A549 (cell line): ENCODE measurements at regions not wholly inside any gene's neighbourhood (a gene's known extent, or its start where the extent isn't known, plus 50 kb on each side); places are given as distances from the start of the nearest gene placed in this dataset.

Experiments used
- ATAC-seq, 2 experiments: fragments of 200-7000 bp in 1 of 2; fragments of >200 bp in 1 of 2; cut with Nextera tagmentation in 1 of 2; cut with Tn5 transposase in 1 of 2; 3 replicates each; pipeline versions ENCODE4 v1.8.0 to v1.9.1; 2018 to 2020; ENCODE audit warnings: mild to moderate bottlenecking in 1 of 2, moderate library complexity in 1 of 2
- CTCF ChIA-PET: fragments of 300-600 bp; sonication (Branson Sonifier 250); formaldehyde crosslinking; extraction: SDS; loops from one replicate; lab custom pipeline; 2021; ENCODE audit warnings: antibody characterized with exemption, inconsistent platforms; lab: Yijun Ruan, JAX
- POLR2A ChIA-PET: fragments of 350-600 bp; formaldehyde crosslinking; extraction: SDS; loops from one replicate; lab custom pipeline; 2021; ENCODE audit warnings: antibody characterized with exemption, inconsistent platforms; lab: Yijun Ruan, JAX
- DNase-seq, 2 experiments: peaks; one replicate each; pipeline versions ENCODE4 v3.0.0 to v3.0.0-alpha.2; 2011 to 2016; ENCODE audit warnings: low read depth in 1 of 2, low spot score in 1 of 2
- FAIRE-seq: peaks from 2 replicates; lab custom pipeline; 2011; peaks lifted over from hg19 to GRCh38; lab: Jason Lieb, UNC
- H3K27ac ChIP-seq, 2 experiments: fragments of >200 bp; sonication (Bioruptor Twin); formaldehyde crosslinking; 3 replicates each; pipeline ENCODE4 v1.5.1; 2016 to 2017
- H3K4me1 ChIP-seq: fragments of >200 bp; sonication (Bioruptor Twin); formaldehyde crosslinking; 3 replicates; pipeline ENCODE4 v1.6.1; 2016
- H3K4me2 ChIP-seq: fragments of >200 bp; sonication (Bioruptor Twin); formaldehyde crosslinking; 3 replicates; pipeline ENCODE4 v1.6.1; 2016
- H3K4me3 ChIP-seq: fragments of >200 bp; sonication (Bioruptor Twin); formaldehyde crosslinking; 3 replicates; pipeline ENCODE4 v1.5.1; 2016
- H3K9me3 ChIP-seq: fragments of >200 bp; sonication (Bioruptor Twin); formaldehyde crosslinking; 3 replicates; pipeline ENCODE4 v1.6.1; 2016
- BCL3 ChIP-seq: fragments of >200 bp; sonication (Bioruptor Twin); formaldehyde crosslinking; IDR thresholded peaks from 3 replicates; pipeline ENCODE4 v1.6.1; 2016
- CBX8 ChIP-seq: fragments of 200-600 bp; sonication (generic); IDR thresholded peaks from 2 replicates; pipeline ENCODE4 v1.6.1; 2016
- CEBPB ChIP-seq, 2 experiments: fragments of >200 bp in 1 of 2; sonication (Bioruptor Twin) in 1 of 2; formaldehyde crosslinking in 1 of 2; IDR thresholded peaks; 2 replicates each; pipeline ENCODE4 v1.6.1; 2012 to 2016
- CHD2 ChIP-seq: fragments of 150-350 bp; IDR thresholded peaks from 2 replicates; pipeline ENCODE4 v1.6.1; 2014; ENCODE audit warnings: low read length; ENCODE audit not compliant: partially characterized antibody
- E2F6 ChIP-seq: IDR thresholded peaks from 2 replicates; pipeline ENCODE4 v1.6.1; 2012; ENCODE audit warnings: low read depth, borderline replicate concordance
- EP300 ChIP-seq, 2 experiments: fragments of >200 bp; sonication (Bioruptor Twin); formaldehyde crosslinking; IDR thresholded peaks; 2 replicates in 1 of 2; 3 replicates in 1 of 2; pipeline ENCODE4 v1.6.1; 2016 to 2017
- ESRRA ChIP-seq: fragments of 150-350 bp; IDR thresholded peaks from 2 replicates; pipeline ENCODE4 v1.6.1; 2014; ENCODE audit warnings: mild to moderate bottlenecking, low read length, borderline replicate concordance
- FOSB ChIP-seq: fragments of 250-450 bp; sonication (Bioruptor Pico); IDR thresholded peaks from 2 replicates; pipeline ENCODE4 v1.5.0; 2020; ENCODE audit warnings: mild to moderate bottlenecking, moderate library complexity
- HDAC2 ChIP-seq: fragments of 200-600 bp; sonication (generic); IDR thresholded peaks from 2 replicates; pipeline ENCODE4 v1.6.1; 2016
- HEYL ChIP-seq: fragments of 250-450 bp; sonication (Bioruptor Pico); IDR thresholded peaks from 2 replicates; pipeline ENCODE4 v1.8.0; 2021; ENCODE audit warnings: mild to moderate bottlenecking, moderate library complexity
- HOXA7 ChIP-seq: fragments of 250-450 bp; sonication (Bioruptor Pico); IDR thresholded peaks from 2 replicates; pipeline ENCODE4 v1.5.0; 2020; ENCODE audit warnings: mild to moderate bottlenecking, moderate library complexity
- HOXB5 ChIP-seq: fragments of 250-450 bp; sonication (Bioruptor Pico); IDR thresholded peaks from 2 replicates; pipeline ENCODE4 v1.5.0; 2020; ENCODE audit warnings: mild to moderate bottlenecking, moderate library complexity
- JUN ChIP-seq, 2 experiments: fragments of >200 bp; sonication (Bioruptor Twin); formaldehyde crosslinking; IDR thresholded peaks; 2 replicates in 1 of 2; 3 replicates in 1 of 2; pipeline ENCODE4 v1.6.1; 2016 to 2017
- KDM1A ChIP-seq: fragments of 200-600 bp; sonication (generic); IDR thresholded peaks from 2 replicates; pipeline ENCODE4 v1.6.1; 2016; ENCODE audit warnings: low read depth, mild to moderate bottlenecking
- MAZ ChIP-seq: fragments of 150-350 bp; IDR thresholded peaks from 2 replicates; pipeline ENCODE4 v1.6.1; 2014; ENCODE audit warnings: antibody characterized with exemption, low read depth, low read length, borderline replicate concordance
- MYC ChIP-seq: IDR thresholded peaks from 2 replicates; pipeline ENCODE4 v1.6.1; 2012; ENCODE audit warnings: mild to moderate bottlenecking, inconsistent platforms, low read length, improper control_type of control experiment, borderline replicate concordance
- NFE2L2 ChIP-seq: fragments of 150-350 bp; conservative IDR thresholded peaks from 2 replicates; pipeline ENCODE4 v1.6.1; 2014; ENCODE audit warnings: low read length
- NR3C1 ChIP-seq: fragments of >200 bp; sonication (Bioruptor Twin); formaldehyde crosslinking; IDR thresholded peaks from 3 replicates; pipeline ENCODE4 v1.6.1; 2017
- PBX3 ChIP-seq: IDR thresholded peaks from 2 replicates; pipeline ENCODE4 v1.6.1; 2012
- POLR2A ChIP-seq: IDR thresholded peaks from 2 replicates; pipeline ENCODE4 v1.6.1; 2012; ENCODE audit warnings: mild to moderate bottlenecking, low read length
- RAD21 ChIP-seq, 2 experiments: fragments of >200 bp in 1 of 2; sonication (Bioruptor Twin) in 1 of 2; formaldehyde crosslinking in 1 of 2; IDR thresholded peaks in 1 of 2; conservative IDR thresholded peaks in 1 of 2; 2 replicates in 1 of 2; 3 replicates in 1 of 2; pipeline ENCODE4 v1.6.1; 2012 to 2018; ENCODE audit warnings: inconsistent platforms in 1 of 2
- RNF2 ChIP-seq: fragments of 200-600 bp; sonication (generic); IDR thresholded peaks from 2 replicates; pipeline ENCODE4 v1.6.1; 2016; ENCODE audit warnings: low read depth, mild to moderate bottlenecking, antibody characterized with exemption, moderate library complexity, borderline replicate concordance
- SREBF2 ChIP-seq: fragments of 450-650 bp; IDR thresholded peaks from 2 replicates; pipeline ENCODE4 v1.6.1; 2014; ENCODE audit warnings: mild to moderate bottlenecking, moderate library complexity
- TFCP2L1 ChIP-seq: fragments of 250-450 bp; sonication (Bioruptor Pico); IDR thresholded peaks from 2 replicates; pipeline ENCODE4 v1.5.0; 2021; ENCODE audit warnings: mild to moderate bottlenecking
- USF2 ChIP-seq: fragments of 450-650 bp; IDR thresholded peaks from 2 replicates; pipeline ENCODE4 v1.6.1; 2014; ENCODE audit warnings: antibody characterized with exemption
- ZSCAN20 ChIP-seq: fragments of 250-450 bp; sonication (Bioruptor Pico); IDR thresholded peaks from 2 replicates; pipeline ENCODE4 v1.8.0; 2022; ENCODE audit warnings: mild to moderate bottlenecking, moderate library complexity
- WGBS: methylation state at CpG from one replicate; pipeline ENCODE4 v1.1.6; 2017; ENCODE audit errors: missing lambda C conversion rate; 5-methylcytosine and 5-hydroxymethylcytosine counted together

GRCh38 chr22:27051407-27051806, 394.0 kb downstream of the MIAT start:
- H3K9me3 ChIP-seq = peaks cover 11% of the 10 kb centered on the region; the same call in 2 of the 3 replicates
- H3K4me3 ChIP-seq = no peak overlapping the region
- DNase-seq = no peak
- 84% methylated on average over 3 of the region's 3 CpGs for WGBS
- no peak for ATAC-seq
- TF ChIP-seq PBX3 (no peak), ESRRA (no peak), NFE2L2 (no peak), HOXA7 (CRISPR knock-in tag) (no peak), HEYL (CRISPR knock-in tag) (no peak), SREBF2 (no peak), RAD21 (conservative IDR thresholded peaks at IDR 0.05 in 1 of 2, IDR thresholded peaks at IDR 0.05 in 1 of 2) (no peak), USF2 (no peak), NR3C1 (no peak), CEBPB (IDR thresholded peaks at IDR 0.05) (no peak), KDM1A (no peak), CBX8 (no peak), MAZ (no peak), CHD2 (no peak)
- H3K4me1 ChIP-seq = peaks cover 1% of the 10 kb centered on the region; the same call in 2 of the 3 replicates
- CTCF ChIA-PET = no interaction called here
- POLR2A ChIA-PET = interaction anchor here (0.5 kb wide), 1 partner anchor 445 kb away, joined by 3 read pairs; no protein-coding TSS in a partner anchor
- no peak overlapping the region for H3K27ac ChIP-seq
- no peak overlapping the region for H3K4me2 ChIP-seq
- FAIRE-seq = no peak

GRCh38 chr22:27057717-27058116, 400.3 kb downstream of the MIAT start:
- ATAC-seq (no peak), FAIRE-seq (no peak)

GRCh38 chr22:27060190-27060589, 402.8 kb downstream of the MIAT start:
- ATAC-seq = no peak
- H3K4me2 ChIP-seq = no peak overlapping the region
- H3K9me3 ChIP-seq = no peaks in the 10 kb centered on the region
- no peak for TF ChIP-seq BCL3
- no peak for TF ChIP-seq TFCP2L1 (CRISPR knock-in tag)
- no peak for TF ChIP-seq RNF2
- no peak for TF ChIP-seq CBX8
- TF ChIP-seq HOXB5 (CRISPR knock-in tag) = no peak
- no peak for TF ChIP-seq HDAC2
- TF ChIP-seq ZSCAN20 = no peak
- no peak for TF ChIP-seq JUN (IDR thresholded peaks at IDR 0.05)
- TF ChIP-seq CHD2 = no peak
- TF ChIP-seq FOSB (CRISPR knock-in tag) = no peak
- TF ChIP-seq HEYL (CRISPR knock-in tag) = no peak
- no peak for TF ChIP-seq MAZ
- TF ChIP-seq, all 56 proteins: peak for 0
- H3K27ac ChIP-seq = no peak overlapping the region
- CTCF ChIA-PET = no interaction called here
- no peak for DNase-seq
- POLR2A ChIA-PET = no interaction called here
- WGBS = 86% methylated on average over 15 of the region's 15 CpGs
- H3K4me1 ChIP-seq = no peaks in the 10 kb centered on the region
- H3K4me3 ChIP-seq = no peak overlapping the region
- FAIRE-seq = no peak

More at GRCh38 chr22:27057717-27058116, 400.3 kb downstream of the MIAT start:
- H3K9me3 ChIP-seq = no peaks in the 10 kb centered on the region
- ChIA-PET POLR2A (no interaction called here), CTCF (no interaction called here)
- no peak overlapping the region for H3K27ac ChIP-seq
- no peaks in the 10 kb centered on the region for H3K4me1 ChIP-seq
- DNase-seq = no peak
- H3K4me2 ChIP-seq = no peak overlapping the region
- H3K4me3 ChIP-seq = no peak overlapping the region
- TF ChIP-seq NR3C1 (no peak), POLR2A (no peak), HEYL (CRISPR knock-in tag) (no peak), E2F6 (no peak), MYC (no peak), EP300 (IDR thresholded peaks at IDR 0.05) (no peak)
- TF ChIP-seq, all 56 proteins: peak for 0
